Esophagus muscularis mucosa (tissue), 4 donors: ENCODE measurements at regions not wholly inside any gene's neighbourhood (a gene's known extent, or its start where the extent isn't known, plus 50 kb on each side); places are given as distances from the start of the nearest gene placed in this dataset.
"Not testable (repeated sequence)": the region's sequence is repeated elsewhere in the genome, so short reads cannot be mapped to it uniquely, and the experiment has no call there.

ENCODE experiments used
- DNase-seq: peaks from one replicate; pipeline ENCODE4 v3.0.0-alpha.2; 2017; ENCODE audit errors: extremely low spot score
- H3K27ac ChIP-seq, 4 donors: fragments of 200-600 bp; sonication (generic); replicated peaks in 1 of 4; 1 replicate in 3 of 4; 2 replicates in 1 of 4; pipeline ENCODE4 v1.5.1; 2016 to 2019; ENCODE audit warnings: mild to moderate bottlenecking in 1 of 4
- H3K27me3 ChIP-seq, 4 donors: fragments of 200-600 bp; sonication (generic); one replicate each; pipeline versions ENCODE4 v1.5.1 to v1.6.0; 2016 to 2019
- H3K36me3 ChIP-seq, 4 donors: fragments of 200-600 bp; sonication (generic); one replicate each; pipeline ENCODE4 v1.5.1; 2016 to 2019
- H3K4me1 ChIP-seq, 4 donors: fragments of 200-600 bp; sonication (generic); one replicate each; pipeline ENCODE4 v1.5.1; 2016 to 2019
- H3K4me3 ChIP-seq, 4 donors: fragments of 200-600 bp; sonication (generic); 1 replicate in 2 of 4; 2 replicates in 2 of 4; pipeline ENCODE4 v1.5.1; 2016 to 2019; ENCODE audit warnings: mild to moderate bottlenecking in 4 of 4, moderate library complexity in 1 of 4
- H3K9me3 ChIP-seq, 4 donors: fragments of 200-600 bp; sonication (generic); 1 replicate in 3 of 4; 2 replicates in 1 of 4; pipeline ENCODE4 v1.5.1; 2016 to 2019
- EP300 ChIP-seq: sonication (generic); formaldehyde crosslinking; IDR thresholded peaks from one replicate; pipeline ENCODE4 v1.6.1; 2017; ENCODE audit warnings: antibody characterized with exemption
- POLR2A ChIP-seq: fragments of 450-650 bp; IDR thresholded peaks from one replicate; pipeline ENCODE4 v1.6.1; 2017; ENCODE audit warnings: antibody characterized with exemption, moderate library complexity, mild to moderate bottlenecking, low read depth
- POLR2AphosphoS5 ChIP-seq, 2 donors: sonication (generic); formaldehyde crosslinking; IDR thresholded peaks; one replicate each; pipeline ENCODE4 v1.6.1; 2017; ENCODE audit warnings: antibody characterized with exemption in 2 of 2
- WGBS: methylation state at CpG from one replicate; pipeline ENCODE4 v1.1.5; 2018; 5-methylcytosine and 5-hydroxymethylcytosine counted together
- intact Hi-C: fragments of 100-400 bp; cut with DNase I; formaldehyde crosslinking; loops from one replicate; pipeline ENCODE4 v1.15.1; 2023
- TF ChIP-seq, protein P1 (sequence below), 3 experiments: fragments of 200-600 bp in 2 of 3; fragments of 450-650 bp in 1 of 3; sonication (generic) in 2 of 3; IDR thresholded peaks; one replicate each; pipeline ENCODE4 v1.5.1; 2017 to 2019; ENCODE audit warnings: antibody characterized with exemption in 3 of 3, mild to moderate bottlenecking in 2 of 3, moderate library complexity in 1 of 3

DNA sequence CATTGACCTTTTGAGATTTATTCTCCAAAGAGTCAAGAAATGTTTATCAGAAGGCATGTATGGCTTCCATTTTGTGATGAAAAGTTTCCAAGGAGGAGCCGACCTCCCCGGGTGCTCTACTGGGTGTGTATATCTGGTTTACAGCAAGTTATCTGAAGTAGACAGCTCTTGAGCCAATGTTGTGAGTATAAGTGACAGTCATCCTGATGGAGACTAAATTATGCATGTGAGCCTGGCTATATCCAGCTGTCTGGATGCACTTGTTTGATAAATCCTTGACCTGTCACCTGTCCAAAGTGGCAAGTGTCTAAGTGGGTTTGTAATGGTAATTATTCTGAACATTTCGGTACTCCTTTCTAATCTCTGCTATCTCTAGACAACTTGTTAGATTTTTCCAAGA lies 142.2 kb downstream of the NR2F2 start:
- intact Hi-C loops = no loop called here
- Histone ChIP-seq H3K4me1 (no peaks in the 10 kb centered on the region), H3K4me3 (no peak overlapping the region), H3K9me3 (no peaks in the 10 kb centered on the region), H3K27ac (no peak overlapping the region), H3K27me3 (peaks cover 0 to 7% (median 0%) of the 10 kb centered on the region in 4 donors), H3K36me3 (no peaks in the 10 kb centered on the region)
- no peak for DNase-seq
- WGBS = 74% methylated on average over 3 of the region's 3 CpGs
- TF ChIP-seq, protein P1, sequence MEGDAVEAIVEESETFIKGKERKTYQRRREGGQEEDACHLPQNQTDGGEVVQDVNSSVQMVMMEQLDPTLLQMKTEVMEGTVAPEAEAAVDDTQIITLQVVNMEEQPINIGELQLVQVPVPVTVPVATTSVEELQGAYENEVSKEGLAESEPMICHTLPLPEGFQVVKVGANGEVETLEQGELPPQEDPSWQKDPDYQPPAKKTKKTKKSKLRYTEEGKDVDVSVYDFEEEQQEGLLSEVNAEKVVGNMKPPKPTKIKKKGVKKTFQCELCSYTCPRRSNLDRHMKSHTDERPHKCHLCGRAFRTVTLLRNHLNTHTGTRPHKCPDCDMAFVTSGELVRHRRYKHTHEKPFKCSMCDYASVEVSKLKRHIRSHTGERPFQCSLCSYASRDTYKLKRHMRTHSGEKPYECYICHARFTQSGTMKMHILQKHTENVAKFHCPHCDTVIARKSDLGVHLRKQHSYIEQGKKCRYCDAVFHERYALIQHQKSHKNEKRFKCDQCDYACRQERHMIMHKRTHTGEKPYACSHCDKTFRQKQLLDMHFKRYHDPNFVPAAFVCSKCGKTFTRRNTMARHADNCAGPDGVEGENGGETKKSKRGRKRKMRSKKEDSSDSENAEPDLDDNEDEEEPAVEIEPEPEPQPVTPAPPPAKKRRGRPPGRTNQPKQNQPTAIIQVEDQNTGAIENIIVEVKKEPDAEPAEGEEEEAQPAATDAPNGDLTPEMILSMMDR (IDR thresholded peaks at IDR 0.05) = no peak
- no peak for TF ChIP-seq POLR2A
- TF ChIP-seq POLR2AphosphoS5 (IDR thresholded peaks at IDR 0.05) = no peak
- TF ChIP-seq EP300 = no peak

DNA sequence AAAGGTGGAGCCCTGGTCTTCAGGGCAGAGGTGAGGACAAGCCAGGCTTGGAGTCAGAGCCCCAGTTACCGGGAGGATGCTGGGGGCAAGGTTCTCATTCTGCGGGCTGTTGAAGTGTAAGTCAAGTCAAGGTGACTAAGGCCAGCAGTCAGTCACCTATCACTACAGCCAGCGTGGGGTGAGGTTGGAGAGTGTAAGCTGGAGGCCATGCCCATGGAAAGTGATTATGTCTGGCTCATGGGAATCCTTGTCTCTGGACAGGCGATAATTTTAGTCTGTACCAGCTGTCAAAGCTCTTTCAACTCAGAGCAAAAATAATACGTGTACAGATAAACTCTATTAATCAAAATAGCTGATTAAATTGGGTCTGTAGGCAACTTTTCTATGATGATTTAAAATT lies 143.1 kb downstream of the NR2F2 start:
- Histone ChIP-seq H3K27me3 (peaks cover 0 to 7% (median 0%) of the 10 kb centered on the region in 4 donors), H3K9me3 (no peaks in the 10 kb centered on the region), H3K4me1 (no peaks in the 10 kb centered on the region), H3K4me3 (no peak overlapping the region), H3K36me3 (no peaks in the 10 kb centered on the region), H3K27ac (no peak overlapping the region)
- intact Hi-C loops = no loop called here
- TF ChIP-seq POLR2AphosphoS5 (IDR thresholded peaks at IDR 0.05) = no peak
- TF ChIP-seq, protein P1 (IDR thresholded peaks at IDR 0.05) = no peak
- no peak for TF ChIP-seq EP300
- TF ChIP-seq POLR2A = no peak
- DNase-seq = no peak
- 78% methylated on average over 5 of the region's 5 CpGs for WGBS

- no peaks in the 10 kb centered on the region for H3K9me3 ChIP-seq
- DNase-seq = no peak
- no peak overlapping the region for H3K4me3 ChIP-seq
- intact Hi-C loops = no loop called here
- no peaks in the 10 kb centered on the region for H3K4me1 ChIP-seq
- no peak for TF ChIP-seq POLR2AphosphoS5 (IDR thresholded peaks at IDR 0.05)
- TF ChIP-seq EP300 = no peak
- no peak for TF ChIP-seq POLR2A
- TF ChIP-seq, protein P1 (IDR thresholded peaks at IDR 0.05) = no peak
- H3K27ac ChIP-seq = no peak overlapping the region
- 86% methylated on average over 5 of the region's 5 CpGs for WGBS
- H3K36me3 ChIP-seq = no peaks in the 10 kb centered on the region
- H3K27me3 ChIP-seq = peaks cover 0 to 7% (median 0%) of the 10 kb centered on the region in 4 donors
Measured at GRCh38 chr15:96474231-96474664, 143.7 kb downstream of the NR2F2 start.

DNA sequence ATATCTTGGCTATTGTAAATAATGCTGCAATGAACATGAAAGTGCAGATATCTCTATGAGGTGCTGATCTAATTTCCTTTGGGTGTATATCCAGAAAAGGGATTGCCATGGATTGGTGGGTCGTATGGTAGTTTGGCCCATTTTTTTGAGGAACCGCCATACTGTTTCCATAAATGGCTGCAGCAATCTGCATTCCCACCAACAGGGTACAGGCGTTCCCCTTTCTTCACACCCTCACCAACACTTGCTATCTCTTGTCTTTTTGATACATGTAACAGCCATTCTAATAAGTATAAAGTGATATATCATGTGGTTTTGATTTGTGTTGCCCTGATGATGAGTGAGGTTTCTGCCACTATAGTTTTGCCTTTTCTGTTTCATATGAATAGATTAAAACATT lies 146.7 kb downstream of the NR2F2 start:
- no peak for DNase-seq
- Histone ChIP-seq H3K9me3 (no peaks in the 10 kb centered on the region), H3K27ac (no peak overlapping the region), H3K27me3 (no peaks in the 10 kb centered on the region), H3K4me3 (no peak overlapping the region), H3K36me3 (no peaks in the 10 kb centered on the region), H3K4me1 (no peaks in the 10 kb centered on the region)
- intact Hi-C loops = no loop called here
- TF ChIP-seq POLR2A = no peak
- TF ChIP-seq, protein P1 (IDR thresholded peaks at IDR 0.05) = no peak
- whole genome bisulfite sequencing = 93% methylated on average over 3 of the region's 3 CpGs

DNA sequence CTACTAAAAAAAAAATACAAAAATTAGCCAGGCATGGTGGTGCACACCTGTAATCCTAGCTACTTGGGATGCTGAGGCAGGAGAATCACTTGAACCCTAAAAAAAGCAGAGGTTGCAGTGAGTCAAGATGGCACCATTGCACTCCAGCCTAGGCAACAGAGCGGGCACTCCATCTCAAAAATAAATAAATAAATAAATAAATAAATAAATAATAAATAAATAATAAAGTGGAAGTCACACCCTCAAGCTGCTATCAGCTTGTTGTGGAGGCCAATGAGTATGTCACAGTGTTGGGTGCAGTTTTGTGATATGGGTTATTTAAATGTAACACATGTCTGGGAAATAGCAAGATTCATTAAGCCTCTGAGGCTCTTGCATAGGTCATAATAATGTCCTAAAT lies 153.9 kb downstream of the NR2F2 start:
- H3K36me3 ChIP-seq, H3K4me1 ChIP-seq, H3K4me3 ChIP-seq, H3K27ac ChIP-seq, DNase-seq, H3K9me3 ChIP-seq, intact Hi-C loops: not testable (repeated sequence)
- H3K27me3 ChIP-seq = peaks cover 0 to 17% (median 0%) of the 10 kb centered on the region in 4 donors
- 87% methylated on average over 1 of the region's 1 CpG for WGBS
